Iris pigment epithelial cell (primary cell): ENCODE measurements at regions not wholly inside any gene's neighbourhood (a gene's known extent, or its start where the extent isn't known, plus 50 kb on each side); places are given as distances from the start of the nearest gene placed in this dataset.

ENCODE experiments used
- DNase-seq: peaks from one replicate; pipeline ENCODE4 v3.0.0-alpha.2; 2011; ENCODE audit warnings: low read depth

DNA sequence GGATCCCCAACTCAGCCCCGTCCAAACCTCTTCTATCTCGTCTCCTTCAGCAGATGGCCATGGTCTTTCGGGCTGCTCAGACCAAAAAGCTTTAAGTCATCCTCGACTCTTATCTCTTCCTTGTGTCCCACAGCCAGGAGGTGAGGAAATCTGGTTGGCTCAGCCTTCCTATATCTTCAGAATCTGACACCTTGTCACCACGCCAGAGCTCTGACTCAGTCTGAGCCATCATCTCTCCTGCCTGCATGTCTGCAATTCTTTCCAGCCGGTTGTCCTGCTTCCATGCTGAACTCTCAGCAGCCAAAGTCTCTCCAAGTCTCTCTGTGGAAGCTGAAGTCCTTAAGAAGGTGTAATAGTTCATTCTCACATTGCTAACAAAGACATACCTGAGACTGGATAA lies 419.3 kb upstream of the ADAMTS16 start:
- peak; percentile 1 for DNase-seq

DNA sequence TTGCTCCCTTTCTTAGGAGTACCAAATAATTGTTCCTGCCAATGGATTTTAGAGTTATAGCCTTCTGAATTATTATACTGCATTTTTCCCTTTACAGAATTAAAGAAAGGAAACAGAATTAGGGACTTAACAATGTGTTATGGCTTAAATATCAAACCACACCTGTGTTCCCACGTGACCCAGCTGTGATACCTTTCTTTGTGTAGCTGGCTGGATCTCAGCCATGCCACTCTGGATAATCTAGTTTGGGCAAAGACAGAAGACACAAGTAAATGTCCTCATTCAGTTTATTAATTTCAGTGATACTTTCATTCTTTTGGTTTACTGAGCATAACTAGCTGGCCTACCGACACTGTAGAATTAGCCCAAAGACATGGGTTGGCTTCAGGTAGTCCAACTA lies 417.2 kb upstream of the ADAMTS16 start:
- no peak for DNase-seq

DNA sequence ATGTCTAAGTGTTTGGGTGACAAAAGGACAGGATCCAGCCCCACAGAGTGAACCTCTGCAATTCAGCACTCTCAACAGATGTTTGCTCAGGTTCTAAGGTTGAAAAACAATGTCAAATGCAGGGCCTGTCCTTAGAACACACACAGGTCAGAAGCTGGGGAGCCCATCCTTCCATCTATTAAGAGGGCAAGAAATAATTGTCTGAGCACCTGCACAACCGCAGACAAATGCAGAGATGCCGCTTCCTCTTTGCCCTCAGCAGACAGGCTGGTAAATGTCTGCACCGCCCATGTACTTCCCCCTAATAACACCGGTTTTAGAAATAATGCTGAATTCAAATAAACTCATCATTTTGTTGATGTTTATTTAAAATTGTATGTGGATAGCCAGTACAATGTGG lies 414.5 kb upstream of the ADAMTS16 start:
- no peak for DNase-seq

DNA sequence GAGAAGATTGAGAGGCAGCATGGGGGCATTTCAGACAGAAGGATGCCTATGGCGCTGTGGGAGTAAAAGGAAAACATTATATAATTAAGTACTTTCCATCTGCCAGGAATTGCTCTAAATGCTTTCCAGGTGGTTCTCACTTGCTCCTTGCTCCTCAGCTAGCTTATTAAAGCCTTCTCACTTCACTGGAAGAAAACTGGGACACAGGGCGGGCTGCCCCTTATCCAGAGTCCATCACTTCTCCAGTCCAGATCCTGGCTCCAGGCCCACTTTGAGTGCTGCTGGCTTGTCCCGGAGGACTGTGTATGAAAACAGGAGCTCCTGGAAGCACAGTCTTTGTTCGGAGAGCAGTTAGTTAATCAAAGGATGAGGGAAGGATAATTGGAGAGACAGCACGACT lies 409.9 kb upstream of the ADAMTS16 start:
- no peak for DNase-seq

DNA sequence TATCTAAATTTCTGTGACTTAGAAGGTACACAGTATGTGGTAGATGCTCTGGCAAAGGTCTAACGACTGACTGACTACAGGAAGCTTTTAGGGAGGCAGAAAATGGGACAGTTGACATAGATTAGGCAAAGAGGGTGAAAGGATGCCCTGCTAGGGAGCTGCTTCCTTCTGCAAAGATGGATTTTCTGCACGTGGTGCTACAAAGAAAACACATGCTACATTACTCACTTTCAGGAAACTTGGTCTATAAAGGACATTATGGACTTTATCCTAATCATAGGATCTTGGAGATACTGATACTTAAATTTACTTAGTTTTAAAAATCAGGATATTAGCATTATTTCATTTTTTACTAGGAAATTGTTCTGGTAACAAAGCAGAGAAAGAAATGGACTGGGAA lies 405.8 kb upstream of the ADAMTS16 start:
- DNase-seq: no peak

DNA sequence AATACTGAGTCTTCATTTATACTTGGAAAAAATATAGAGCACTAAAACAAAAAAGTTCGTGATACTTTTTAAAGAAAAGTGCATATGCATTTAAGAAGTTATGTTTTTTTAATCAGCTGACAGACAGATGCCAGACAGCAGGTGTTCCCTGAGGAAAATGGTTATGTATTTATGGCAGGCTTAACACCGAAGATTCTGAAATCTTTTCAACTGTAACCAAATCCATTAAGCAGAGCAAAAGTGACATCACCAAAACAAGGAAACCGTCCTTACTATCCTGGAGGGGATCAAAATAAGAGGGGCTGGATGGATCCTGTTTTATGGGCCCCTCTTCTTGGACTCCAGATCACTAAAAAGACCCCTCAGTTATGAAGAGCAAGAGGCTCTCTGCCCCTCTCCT lies 404.9 kb upstream of the ADAMTS16 start:
- no peak for DNase-seq

DNA sequence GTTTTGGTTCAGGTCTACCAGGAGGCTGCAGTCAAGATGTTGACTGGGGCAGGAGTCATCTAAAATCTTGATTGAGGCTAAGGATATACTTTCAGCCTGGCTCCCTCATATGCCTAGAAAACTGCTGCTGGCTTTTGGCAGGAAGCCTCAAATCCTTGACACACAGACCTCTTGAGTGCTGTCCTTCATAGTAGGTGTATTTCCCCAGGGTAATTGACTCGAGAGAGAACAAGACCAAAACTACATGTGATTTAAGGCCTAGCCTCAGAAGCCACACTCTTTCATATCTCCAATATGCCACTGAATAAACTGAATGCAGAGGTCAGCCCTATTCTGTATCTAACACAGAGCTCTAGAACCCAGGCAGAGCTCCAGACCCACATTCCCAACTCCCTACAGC lies 402.3 kb upstream of the ADAMTS16 start:
- no peak for DNase-seq

DNA sequence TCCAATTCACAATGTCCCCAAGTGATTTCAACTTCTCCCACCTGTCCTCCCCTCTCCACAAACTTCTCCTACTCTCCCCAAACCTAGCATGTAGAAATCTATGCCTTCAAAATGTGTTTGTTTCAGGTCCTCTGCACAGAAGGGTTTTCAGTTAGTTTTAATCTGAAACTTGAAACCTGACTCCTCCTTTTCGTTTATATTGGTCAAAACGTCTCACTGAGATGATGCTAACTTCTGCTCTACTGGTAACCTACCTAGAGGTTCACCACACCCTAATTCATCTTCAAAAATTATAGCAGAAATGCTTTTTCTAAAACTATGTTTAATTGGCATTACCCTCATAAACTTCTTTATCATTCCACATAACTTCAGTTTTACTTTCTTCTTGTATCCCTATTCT lies 401.8 kb upstream of the ADAMTS16 start:
- DNase-seq: no peak

DNA sequence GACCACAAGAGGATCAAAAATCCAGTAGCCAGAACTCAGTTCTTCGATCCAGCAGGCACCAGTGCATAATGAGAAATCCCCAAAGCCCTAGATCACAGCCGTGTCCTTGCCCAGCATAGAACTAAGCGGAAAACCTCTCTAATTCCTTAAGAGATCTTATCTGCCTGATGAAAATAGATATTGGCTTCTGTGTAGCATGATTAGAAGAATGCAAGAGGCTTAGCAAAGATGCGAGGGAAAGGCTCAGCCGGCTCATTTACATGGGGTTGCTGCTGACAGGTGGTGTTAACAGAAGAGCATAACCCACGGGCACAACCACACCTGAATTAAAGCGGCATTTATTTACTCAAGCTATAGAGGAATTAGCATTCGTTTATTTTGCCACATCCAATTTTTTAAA lies 400.0 kb upstream of the ADAMTS16 start:
- no peak for DNase-seq

DNA sequence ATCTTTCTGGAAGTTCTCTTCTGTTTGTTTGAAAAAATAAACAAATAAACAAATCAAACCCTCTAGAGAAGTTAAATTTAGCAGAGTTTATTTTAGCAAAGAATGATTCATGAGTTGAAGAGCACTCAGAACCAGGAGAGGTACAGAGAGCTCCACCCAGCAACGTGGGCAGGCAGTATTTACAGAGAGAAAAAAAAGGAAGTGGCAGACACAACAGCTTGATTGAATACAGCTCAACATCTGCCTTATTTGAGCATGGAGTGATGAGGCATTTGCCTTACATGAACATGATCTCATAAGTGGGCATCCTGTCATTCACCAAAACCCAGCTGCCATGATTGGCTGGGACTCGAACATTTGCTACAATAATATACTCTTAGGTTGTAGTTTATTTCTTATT lies 381.6 kb upstream of the ADAMTS16 start:
- DNase-seq: no peak

DNA sequence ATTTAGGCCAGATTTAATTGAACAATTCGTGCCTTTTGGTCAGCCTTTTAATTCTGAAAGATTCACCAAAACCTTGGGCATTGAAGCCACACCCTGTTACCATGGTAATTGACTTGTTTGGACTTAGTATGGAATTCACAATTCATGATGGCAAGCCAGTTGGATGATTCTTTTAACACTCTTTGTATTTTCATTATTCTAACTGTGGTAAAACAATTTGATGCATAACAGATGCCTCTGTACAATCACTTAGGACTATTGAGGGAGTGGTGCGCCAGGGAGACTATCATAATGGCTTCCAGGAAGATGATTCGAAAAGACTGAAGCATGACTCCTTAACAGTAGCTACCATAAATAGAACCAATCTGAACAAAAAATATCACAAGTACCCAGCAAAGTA lies 381.1 kb upstream of the ADAMTS16 start:
- DNase-seq: no peak

DNA sequence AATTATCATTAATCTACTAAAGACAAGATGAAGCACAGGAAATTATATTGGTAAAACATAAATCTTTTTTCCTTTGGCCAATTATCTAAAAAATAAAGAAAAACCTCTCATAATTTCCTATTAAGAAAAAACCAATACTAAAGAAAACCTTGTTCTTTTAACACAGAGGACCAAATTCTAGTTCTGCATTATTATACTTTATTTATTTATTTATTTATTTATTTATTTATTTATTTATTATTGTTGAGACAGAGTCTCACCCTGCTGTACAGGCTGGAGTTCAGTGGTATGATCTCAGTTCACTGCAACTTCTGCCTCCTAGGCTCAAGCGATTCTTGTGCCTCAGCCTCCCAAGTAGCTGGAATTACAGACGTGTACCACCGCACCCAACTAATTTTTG lies 377.8 kb upstream of the ADAMTS16 start:
- no peak for DNase-seq

DNA sequence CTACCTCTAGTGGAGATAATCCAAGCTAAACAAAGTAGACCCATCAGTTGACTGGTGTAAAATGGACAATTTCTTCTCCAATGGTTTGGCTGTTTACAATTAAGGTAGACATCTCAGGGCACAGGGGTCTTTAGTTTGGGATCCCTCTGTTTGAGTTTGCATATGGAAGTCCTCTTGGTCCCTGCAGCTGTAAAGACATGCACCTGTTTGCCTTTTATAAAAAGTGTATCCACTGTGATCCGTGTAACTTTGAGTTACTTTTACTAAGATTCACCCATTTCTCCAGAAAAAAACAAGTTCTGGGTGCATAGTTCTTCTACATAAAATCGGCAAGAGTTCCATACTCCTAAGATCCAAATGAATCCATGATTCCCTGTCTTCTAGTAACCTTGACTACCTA lies 374.7 kb upstream of the ADAMTS16 start:
- no peak for DNase-seq

DNA sequence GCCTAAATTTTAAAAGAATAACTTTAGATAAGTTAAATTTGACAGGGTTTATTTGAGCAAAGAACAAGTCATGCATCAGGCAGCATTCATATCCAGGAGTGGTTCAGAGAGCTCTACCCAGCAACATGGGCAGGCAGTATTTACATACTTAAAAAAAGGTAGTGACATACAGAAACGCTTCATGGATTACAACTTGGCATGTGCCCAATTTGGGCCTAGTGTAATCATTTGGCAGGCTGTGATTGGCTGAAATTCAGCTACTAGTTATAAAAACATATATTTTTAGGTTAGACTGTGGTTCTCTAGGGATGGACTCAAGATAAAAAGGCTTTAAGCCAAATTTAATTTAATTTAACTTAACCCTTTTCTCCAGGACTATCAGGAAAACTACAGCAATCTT lies 374.0 kb upstream of the ADAMTS16 start:
- no peak for DNase-seq

DNA sequence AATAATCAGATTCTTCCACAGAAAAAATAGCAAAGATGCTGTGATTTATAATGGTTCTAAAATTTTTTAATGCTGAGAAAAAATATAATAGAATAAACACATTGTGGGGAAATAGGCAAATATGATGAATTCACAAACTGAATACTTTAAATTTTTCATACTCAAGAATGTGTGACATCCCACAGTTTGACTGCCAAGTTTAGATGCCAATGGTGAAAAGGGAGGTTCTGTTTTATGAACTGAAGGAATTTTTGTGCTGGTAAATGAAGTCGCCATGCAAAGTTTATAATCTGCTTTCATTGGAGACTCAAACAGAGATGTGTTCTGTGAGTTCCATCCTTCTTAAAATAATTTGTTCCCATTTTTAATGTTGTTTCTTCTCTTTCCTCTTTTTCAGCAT lies 367.5 kb upstream of the ADAMTS16 start:
- DNase-seq: no peak

DNA sequence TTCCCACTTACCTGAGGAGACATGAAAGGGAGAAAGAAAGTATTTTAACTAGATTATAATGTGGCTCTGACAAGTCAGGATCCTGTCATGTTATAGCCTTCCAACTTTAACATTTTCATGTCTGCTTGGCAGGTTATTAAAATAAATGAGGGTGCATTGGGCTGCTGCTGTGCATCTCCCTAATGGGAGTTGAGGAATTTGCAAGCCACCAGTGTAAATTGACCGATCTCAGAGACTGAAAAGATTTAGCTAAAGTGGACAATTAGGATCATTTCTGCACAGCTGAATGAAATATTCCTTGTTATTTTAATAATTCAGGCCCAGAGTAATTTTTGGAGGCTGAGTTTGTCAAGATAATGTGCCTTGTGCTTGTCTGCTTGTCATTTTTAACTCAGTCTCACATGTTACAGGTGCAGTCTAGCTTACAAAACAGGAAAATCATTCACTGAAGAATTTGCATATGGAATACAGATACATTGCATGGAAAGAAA lies 366.3 kb upstream of the ADAMTS16 start:
- DNase-seq: no peak

DNA sequence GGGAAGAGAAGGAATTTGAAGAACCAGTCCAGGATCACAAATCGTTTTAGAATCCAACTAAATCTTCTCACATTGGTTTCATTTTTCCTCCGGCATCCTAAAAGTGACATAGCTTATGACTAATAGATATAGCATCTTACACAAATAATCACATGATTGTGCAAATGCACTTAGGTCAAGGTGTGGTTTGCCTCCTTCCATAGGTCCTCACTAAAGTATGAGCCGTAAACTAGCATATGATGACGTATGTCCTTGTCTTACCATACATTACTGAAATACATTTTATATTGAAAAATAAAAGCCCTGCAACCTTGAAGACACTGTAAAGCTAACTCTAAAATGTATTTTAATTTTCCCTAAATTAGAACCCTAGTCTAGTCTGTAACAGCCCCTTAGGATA lies 362.7 kb upstream of the ADAMTS16 start:
- no peak for DNase-seq

DNA sequence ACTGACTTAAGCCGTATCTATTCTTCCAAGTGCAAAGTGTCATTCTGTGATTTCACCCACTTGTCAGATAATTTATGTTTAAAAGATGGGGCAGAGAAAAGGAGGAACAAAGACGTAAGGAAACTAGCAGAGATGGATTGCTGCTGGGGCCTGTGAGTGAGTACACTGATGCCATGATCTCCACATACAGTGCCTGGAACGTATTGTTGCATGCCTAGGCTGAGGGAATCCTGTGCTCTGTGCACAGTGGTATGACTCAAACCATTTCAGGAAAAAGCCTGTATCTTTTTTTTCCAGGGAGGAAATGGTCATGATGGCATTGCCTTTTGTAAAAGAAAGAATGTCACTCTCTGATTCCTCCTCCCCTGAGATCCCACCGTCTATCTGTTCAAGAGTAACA lies 359.5 kb upstream of the ADAMTS16 start:
- no peak for DNase-seq

DNA sequence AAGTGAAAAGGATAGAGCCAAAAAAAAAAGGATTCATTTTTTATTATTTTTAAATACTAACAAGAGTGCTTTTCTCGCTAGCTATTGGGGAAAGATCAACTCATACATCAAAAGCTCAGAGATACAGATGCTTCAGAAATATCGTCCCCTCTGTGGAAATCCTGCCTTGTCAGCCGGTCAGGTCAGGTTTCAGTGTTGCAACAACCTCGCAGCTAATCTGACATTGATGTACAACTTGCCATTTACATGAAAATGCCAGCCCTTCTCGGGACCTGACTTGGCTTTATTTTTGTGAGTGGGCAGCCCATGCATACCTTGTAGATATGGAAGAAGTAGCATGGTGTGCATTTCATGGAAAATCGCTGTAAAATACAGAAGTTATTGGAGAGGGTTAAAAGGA lies 358.8 kb upstream of the ADAMTS16 start:
- DNase-seq: no peak

DNA sequence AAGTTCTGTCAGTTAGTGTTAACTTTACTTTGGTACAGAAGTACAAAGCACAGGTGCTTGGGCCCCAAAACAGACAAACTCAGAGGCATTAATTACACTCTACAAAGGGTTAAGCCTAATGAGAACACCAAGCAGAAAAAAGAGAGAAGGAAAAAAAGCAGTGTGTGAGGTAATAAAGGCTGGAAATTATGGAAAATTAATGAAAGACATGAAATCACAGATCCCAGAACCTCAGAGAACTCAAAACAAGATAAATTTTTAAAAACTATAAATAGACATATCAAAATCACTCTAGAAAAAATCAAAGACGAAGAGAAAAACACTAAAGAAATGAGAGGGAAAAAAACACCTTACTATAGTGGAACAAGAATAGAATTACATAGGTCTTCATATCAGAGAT lies 354.2 kb upstream of the ADAMTS16 start:
- no peak for DNase-seq

DNA sequence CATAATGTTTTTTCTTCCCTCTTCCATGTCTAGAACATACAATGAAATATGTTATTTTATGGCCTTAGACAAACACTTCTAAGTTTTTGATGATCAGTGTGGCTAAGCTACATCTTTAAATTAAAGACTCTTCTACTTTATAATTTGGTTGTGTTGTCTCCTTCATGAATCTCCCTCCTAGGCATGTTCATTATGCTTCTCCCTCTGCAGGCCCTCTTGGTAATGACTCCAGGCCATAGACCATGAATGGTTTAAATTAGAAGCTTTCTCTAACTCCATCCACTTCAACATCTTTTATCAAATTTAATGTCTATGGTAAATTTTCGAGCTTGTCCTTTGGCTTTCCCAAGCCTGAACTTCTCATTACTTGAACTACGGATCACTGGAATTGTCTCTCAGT lies 342.7 kb upstream of the ADAMTS16 start:
- DNase-seq: no peak

DNA sequence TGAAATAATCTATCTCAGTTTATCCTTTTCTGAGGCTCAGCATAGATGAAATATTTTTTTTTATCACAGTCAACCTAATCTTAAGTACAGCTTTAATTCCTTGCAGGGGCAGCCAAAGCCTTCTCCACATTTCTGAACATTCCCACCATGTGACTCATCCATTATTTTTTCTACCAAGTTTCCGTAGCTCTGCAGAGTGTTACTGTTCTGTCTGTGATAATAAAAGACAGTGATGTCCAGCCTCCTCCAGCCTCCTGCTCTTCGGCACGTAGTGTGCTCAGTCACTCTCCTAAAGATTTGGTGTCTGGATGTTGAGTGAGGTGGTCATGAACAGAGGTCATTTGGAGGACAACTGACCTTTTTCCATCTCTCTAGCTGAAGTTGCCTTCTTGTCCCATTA lies 338.1 kb upstream of the ADAMTS16 start:
- peak; percentile 1 for DNase-seq

DNA sequence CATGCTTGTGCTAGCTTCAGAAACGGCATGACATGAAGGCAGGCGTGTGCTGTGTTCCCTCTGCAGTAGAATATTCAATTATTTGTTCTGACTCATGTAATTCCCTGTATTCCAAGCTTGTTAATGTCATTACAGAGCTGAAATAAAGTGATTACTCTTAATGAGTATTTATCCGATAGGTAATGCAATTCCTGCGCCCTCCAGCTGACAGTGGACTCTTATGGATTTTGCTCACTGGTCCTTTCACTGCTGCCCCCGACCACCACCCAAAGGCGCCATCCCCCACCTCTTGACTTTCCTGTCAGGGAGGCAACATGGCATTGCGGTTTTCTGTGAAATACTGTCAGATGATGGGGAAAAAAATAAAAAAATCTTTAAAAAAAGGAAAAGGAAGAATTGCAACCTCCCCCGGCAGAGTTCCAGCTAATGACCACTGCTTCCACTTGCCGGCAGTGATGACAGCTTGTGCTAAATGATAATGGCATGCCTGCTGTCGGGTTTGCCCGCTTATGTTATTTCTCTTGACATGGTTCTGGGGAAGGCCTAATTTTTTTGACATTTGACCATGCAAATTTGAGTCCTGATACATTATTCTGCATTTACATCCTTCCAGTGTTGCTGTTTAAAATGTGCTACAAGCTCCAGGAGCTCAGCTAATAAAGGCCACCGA lies 335.3 kb upstream of the ADAMTS16 start:
- DNase-seq: no peak

DNA sequence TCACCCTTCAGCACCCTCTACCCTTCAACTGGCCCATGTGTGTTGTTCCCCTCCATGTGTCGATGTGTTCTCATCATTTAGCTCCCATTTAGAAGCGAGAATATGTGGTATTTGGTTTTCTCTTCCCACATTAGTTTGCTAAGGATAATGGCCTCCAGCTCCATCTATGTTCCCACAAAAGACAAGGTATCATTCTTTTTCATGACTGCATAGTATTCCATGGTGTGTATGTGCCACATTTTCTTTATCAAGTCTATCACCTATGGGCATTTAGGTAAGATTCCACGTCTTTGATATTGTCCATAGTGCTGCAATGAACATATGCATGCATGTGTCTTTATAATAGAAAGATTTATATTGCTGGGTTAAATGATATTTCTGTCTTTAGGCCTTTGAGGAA lies 325.1 kb upstream of the ADAMTS16 start:
- no peak for DNase-seq

DNA sequence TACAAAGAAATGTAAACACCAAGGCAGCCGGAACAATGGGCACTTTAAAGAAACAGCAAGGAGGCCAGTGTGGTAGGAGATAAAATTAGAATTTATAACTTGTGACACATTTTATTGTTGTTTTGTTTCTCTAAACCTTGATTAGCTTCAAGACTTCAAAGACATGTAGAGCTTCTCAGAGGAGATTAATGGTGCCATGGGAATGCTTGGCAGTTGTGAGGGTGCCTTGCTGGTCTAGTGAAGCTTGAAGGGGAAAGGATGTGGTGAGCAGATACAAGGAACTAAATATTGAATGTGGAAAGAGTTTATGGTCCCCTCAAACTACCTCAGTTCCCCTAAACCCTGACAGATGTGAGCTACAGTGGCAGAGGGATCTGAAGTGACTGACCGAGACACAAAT lies 322.4 kb upstream of the ADAMTS16 start:
- DNase-seq: no peak
